ENCODE measurements at regions not wholly inside any gene's neighbourhood (a gene's known extent, or its start where the extent isn't known, plus 50 kb on each side); places are given as distances from the start of the nearest gene placed in this dataset.

DNA sequence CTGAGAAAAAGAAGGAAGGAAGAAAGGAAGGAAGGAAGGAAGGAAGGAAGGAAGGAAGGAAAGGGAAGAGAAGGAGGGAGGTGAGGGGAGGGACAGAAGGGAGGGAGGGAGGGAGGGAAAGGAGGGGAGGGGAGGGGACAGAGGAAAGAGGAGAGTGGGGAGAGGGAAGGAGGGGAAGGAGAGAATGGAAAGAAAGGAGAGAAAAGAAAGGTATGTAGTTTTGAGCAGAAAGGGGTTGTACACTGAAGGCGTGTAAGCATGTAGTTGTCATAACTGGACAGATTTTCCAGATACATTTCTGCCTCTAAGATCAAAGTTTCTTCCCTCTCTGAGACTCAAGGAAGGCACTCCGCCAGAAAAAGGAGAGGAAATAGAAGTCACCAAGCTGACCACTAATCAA is 113.4 kb upstream of the KBTBD8 start:
- TF ChIP-seq POLR2AphosphoS5 (IDR thresholded peaks at IDR 0.05; ENCODE audit: low read depth, low read length): no peak
- no peak for TF ChIP-seq POLR2A (IDR thresholded peaks at IDR 0.05; ENCODE audit: low read depth, low read length)
- TF ChIP-seq TAF1 (IDR thresholded peaks at IDR 0.05; ENCODE audit: borderline replicate concordance, low read depth, low read length): no peak

Data from GM12892 (cell line).